Activated naive CD8-positive, alpha-beta T cell treated with anti-CD3 and anti-CD28 coated beads, Interleukin-2, amount 10 ng/mL, durations not matched to agents 7 days and 5 days (primary cell): ENCODE measurements at regions not wholly inside any gene's neighbourhood (a gene's known extent, or its start where the extent isn't known, plus 50 kb on each side); places are given as distances from the start of the nearest gene placed in this dataset.

Experiments used
- ATAC-seq: fragments of 150-1000 bp; cut with Tn5 transposase; one replicate; pipeline ENCODE4 v1.10.0; 2021; ENCODE audit warnings: low read depth, moderate library complexity
- POLR2A ChIA-PET: fragments of 350-600 bp; sonication (Branson Sonifier 250); formaldehyde crosslinking; loops from one replicate; lab custom pipeline; 2021; ENCODE audit warnings: antibody characterized with exemption; lab: Charles Lee
- DNase-seq: peaks from one replicate; pipeline ENCODE4 v3.0.0; 2021
- H3K27ac Mint-ChIP-seq: one replicate; pipeline ENCODE4 v1.8.0; 2022; ENCODE audit warnings: mild to moderate bottlenecking, mixed read lengths
- H3K27me3 Mint-ChIP-seq: one replicate; pipeline ENCODE4 v1.8.0; 2022; ENCODE audit warnings: mild to moderate bottlenecking, moderate library complexity, mixed read lengths
- H3K36me3 Mint-ChIP-seq: one replicate; pipeline ENCODE4 v1.8.0; 2021; ENCODE audit warnings: mild to moderate bottlenecking, mixed read lengths
- H3K4me1 Mint-ChIP-seq: one replicate; pipeline ENCODE4 v1.8.0; 2021; ENCODE audit warnings: mixed read lengths
- H3K4me3 Mint-ChIP-seq: one replicate; pipeline ENCODE4 v1.8.0; 2022; ENCODE audit warnings: mild to moderate bottlenecking, moderate library complexity, mixed read lengths
- H3K9me3 Mint-ChIP-seq: one replicate; pipeline ENCODE4 v1.8.0; 2021; ENCODE audit warnings: mixed read lengths

DNA sequence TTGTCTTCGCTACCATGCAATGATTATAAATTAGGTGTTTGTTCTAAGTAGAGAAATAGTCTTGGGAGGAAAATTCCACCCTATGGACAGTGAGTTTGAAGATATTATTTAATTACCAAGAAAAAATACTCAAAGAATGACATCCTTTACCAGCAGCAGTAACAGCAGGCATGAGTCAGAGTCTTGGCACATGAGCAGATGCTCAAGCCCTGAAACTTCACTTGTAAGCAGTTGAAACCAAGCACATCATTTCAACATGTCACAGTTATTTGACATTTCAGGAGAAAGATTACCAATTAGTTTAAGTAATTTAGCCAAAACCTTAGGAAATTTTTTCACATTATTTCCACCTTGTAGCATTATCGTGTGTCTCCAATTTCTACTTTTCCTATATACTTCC, 99.2 kb downstream of the C12orf50 start:
- Mint-ChIP-seq H3K4me3 (no peak overlapping the region), H3K27me3 (no peaks in the 10 kb centered on the region), H3K4me1 (no peaks in the 10 kb centered on the region), H3K27ac (no peak overlapping the region), H3K9me3 (no peaks in the 10 kb centered on the region), H3K36me3 (no peaks in the 10 kb centered on the region)
- POLR2A ChIA-PET = no interaction called here
- DNase-seq (no peak), ATAC-seq (no peak)

DNA sequence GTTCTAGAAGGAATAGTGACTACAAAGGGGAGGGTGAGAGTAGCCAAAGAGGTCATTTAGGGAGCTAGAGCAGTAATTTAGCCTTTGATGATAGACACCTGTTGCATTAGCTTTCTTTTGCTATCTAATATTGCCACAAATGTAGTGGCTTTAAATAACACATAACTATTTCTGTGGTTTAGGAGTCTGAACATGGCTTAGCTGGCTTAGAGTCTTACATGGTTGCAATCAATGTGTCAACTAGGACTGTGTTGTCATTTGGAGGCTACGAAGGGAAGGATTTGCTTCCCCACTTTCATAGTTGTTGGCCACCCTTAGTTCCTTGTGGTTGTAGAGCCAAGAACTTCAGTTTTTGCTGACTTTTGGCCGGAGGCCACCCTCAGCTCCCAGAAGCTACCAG, 99.9 kb downstream of the C12orf50 start:
- DNase-seq (no peak), ATAC-seq (no peak)
- POLR2A ChIA-PET = no interaction called here
- Mint-ChIP-seq H3K9me3 (no peaks in the 10 kb centered on the region), H3K4me1 (no peaks in the 10 kb centered on the region), H3K36me3 (no peaks in the 10 kb centered on the region), H3K27ac (no peak overlapping the region), H3K27me3 (no peaks in the 10 kb centered on the region), H3K4me3 (no peak overlapping the region)

DNA sequence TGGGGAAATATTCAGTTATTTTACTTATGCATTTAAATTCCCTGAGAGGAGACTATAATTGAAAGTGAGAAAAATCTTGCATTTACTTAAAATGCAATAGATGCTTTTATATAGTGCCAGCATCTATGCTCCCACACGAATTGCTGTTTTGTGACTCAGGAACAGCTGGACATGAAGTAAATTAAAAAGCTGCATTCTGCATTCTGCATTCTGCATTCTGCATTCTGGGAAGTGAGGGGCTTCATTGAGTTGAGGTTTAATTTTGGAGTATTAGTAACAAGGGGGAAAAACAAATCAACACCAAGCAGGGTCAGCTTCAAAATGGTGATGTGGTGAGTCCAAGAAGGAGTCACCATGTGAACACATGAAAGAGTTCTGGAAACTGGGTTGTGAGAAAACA, 101.2 kb downstream of the C12orf50 start:
- no peak for ATAC-seq
- Mint-ChIP-seq H3K27me3 (no peaks in the 10 kb centered on the region), H3K9me3 (no peaks in the 10 kb centered on the region), H3K36me3 (no peaks in the 10 kb centered on the region), H3K4me1 (no peaks in the 10 kb centered on the region), H3K4me3 (no peak overlapping the region), H3K27ac (no peak overlapping the region)
- no peak for DNase-seq
- POLR2A ChIA-PET = no interaction called here

DNA sequence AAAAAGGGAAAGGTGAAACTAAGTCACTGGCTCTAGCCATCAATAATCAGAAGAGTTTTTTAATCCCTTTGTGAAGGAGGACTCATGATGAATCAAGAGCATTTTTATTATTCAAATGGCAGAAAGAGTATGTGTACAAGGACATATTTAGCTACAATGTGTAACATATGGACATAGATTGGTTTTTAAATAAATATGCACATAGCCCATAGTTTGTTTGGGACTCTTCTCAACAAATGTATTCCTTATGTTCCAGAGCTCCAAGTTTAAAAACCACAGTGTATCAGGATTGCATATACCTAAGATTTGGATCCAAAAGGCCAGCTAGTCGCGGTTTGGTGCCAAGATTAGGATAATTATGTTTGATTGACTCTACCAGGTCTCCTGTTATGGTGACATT, 104.2 kb downstream of the C12orf50 start:
- ATAC-seq = no peak
- Mint-ChIP-seq H3K4me3 (no peak overlapping the region), H3K9me3 (no peaks in the 10 kb centered on the region), H3K36me3 (no peaks in the 10 kb centered on the region), H3K4me1 (no peaks in the 10 kb centered on the region), H3K27me3 (no peaks in the 10 kb centered on the region), H3K27ac (no peak overlapping the region)
- DNase-seq = no peak
- POLR2A ChIA-PET = no interaction called here

DNA sequence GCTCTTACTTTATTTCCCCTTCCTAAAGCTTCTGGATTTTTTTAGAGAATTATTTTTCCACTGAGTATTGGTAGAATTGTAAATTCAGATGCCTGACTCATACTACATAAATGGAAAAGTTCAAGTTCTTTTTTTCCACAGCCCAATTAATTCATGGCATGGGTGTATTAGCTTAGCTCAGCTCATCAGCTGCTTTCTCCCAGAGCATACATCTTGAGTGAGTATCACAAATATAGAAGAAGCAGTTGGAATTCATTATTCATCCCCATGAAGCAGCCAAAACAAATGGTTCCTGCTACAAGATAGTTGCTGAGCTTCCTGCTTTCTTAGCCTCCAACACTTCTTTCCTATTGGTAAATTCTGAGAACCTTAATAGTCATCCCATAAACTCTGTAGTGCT, 105.1 kb downstream of the C12orf50 start:
- ATAC-seq (no peak), DNase-seq (no peak)
- H3K4me3 Mint-ChIP-seq = no peak overlapping the region
- POLR2A ChIA-PET = no interaction called here
- H3K36me3 Mint-ChIP-seq = no peaks in the 10 kb centered on the region
- no peak overlapping the region for H3K27ac Mint-ChIP-seq
- H3K9me3 Mint-ChIP-seq = no peaks in the 10 kb centered on the region
- H3K27me3 Mint-ChIP-seq = no peaks in the 10 kb centered on the region
- H3K4me1 Mint-ChIP-seq = no peaks in the 10 kb centered on the region

DNA sequence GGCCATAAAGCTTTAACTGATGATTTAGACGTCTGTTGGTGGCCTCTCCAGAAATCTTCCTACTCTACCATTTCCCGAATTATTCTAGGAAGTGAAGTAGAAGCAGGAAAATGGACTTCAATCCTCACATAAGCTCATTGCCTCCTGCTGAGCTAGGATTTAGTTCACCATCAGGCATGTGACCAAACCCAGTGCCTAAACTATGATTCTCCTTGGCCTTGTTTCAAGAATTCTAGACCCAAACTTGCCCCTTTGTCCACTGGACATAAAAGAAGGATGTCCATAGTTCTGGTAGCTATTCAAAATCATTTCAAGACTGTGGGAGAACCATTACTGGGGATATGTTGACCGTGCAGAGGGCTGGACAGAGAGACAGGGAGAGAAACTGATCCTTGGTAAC, 105.8 kb downstream of the C12orf50 start:
- no peaks in the 10 kb centered on the region for H3K4me1 Mint-ChIP-seq
- ATAC-seq = no peak
- no peak overlapping the region for H3K4me3 Mint-ChIP-seq
- POLR2A ChIA-PET = no interaction called here
- H3K9me3 Mint-ChIP-seq = no peaks in the 10 kb centered on the region
- H3K27ac Mint-ChIP-seq = no peak overlapping the region
- H3K36me3 Mint-ChIP-seq = no peaks in the 10 kb centered on the region
- H3K27me3 Mint-ChIP-seq = no peaks in the 10 kb centered on the region
- no peak for DNase-seq

DNA sequence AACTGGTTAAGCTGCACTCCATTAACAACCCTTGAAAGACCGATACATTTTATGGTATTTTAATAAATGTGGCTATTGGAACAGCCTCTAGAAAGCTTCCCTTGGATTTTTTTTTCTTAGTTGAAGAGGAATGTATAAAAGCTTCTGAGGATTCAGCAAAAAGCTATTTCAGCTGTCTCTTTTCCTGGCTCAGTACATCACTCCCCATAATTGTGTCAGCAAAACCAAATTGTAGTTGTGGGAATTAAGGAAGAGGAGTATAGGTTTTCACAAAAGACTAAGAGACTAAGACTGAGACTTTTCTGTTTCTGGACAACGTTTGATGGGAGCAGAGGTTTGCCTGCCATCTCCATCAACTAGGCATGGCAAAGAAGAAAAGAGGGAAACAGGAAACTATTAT, 106.5 kb downstream of the C12orf50 start:
- POLR2A ChIA-PET = no interaction called here
- no peaks in the 10 kb centered on the region for H3K27me3 Mint-ChIP-seq
- H3K9me3 Mint-ChIP-seq = no peaks in the 10 kb centered on the region
- no peak for DNase-seq
- no peak overlapping the region for H3K27ac Mint-ChIP-seq
- H3K4me1 Mint-ChIP-seq = no peaks in the 10 kb centered on the region
- H3K4me3 Mint-ChIP-seq = no peak overlapping the region
- no peak for ATAC-seq
- H3K36me3 Mint-ChIP-seq = no peaks in the 10 kb centered on the region

DNA sequence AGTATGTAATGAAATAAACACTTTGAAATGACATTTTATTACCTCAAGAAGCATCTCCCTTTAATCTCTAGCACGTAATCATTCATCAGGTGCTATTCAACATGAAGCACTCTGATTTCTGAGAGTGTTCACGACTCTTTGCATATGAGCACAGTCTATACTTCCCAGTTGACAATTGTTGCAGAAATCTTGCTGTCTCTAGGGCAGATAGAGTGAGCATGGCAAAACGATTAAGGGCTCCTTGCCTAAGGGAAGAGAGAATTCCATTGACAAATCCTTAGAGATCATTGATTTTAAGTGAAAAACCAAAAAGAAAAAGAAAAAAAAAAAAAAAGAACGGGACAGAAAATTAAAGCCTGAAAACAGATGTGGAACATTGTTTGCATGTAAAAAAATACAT, 107.6 kb downstream of the C12orf50 start:
- no peak overlapping the region for H3K4me3 Mint-ChIP-seq
- no peaks in the 10 kb centered on the region for H3K27me3 Mint-ChIP-seq

DNA sequence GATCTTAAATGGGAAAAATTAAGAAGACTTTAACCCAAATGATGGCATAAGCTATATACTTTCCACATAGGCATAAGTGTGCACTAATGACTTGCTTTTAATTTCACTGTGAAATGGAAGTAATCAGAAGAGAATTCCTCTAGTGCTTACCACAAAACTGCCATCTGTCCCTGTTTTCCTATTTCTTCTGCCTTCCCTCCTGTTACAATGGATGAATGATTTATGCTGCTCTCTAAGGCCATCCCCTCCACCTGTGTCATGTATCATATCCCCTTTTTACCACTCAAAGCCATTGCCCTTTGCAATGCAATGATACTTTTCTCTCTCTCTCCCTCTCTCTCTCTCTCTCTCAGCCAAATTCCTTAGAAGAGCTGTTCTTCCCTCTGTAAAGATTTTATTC, 109.1 kb downstream of the C12orf50 start:
- DNase-seq = no peak
- Mint-ChIP-seq H3K9me3 (no peaks in the 10 kb centered on the region), H3K36me3 (no peaks in the 10 kb centered on the region), H3K4me3 (no peak overlapping the region), H3K27me3 (no peaks in the 10 kb centered on the region), H3K27ac (no peak overlapping the region), H3K4me1 (no peaks in the 10 kb centered on the region)
- POLR2A ChIA-PET = no interaction called here
- ATAC-seq = no peak

More for the DNA sequence above, 107.6 kb downstream of the C12orf50 start:
- H3K9me3 Mint-ChIP-seq = no peaks in the 10 kb centered on the region
- DNase-seq (no peak), ATAC-seq (no peak)
- H3K4me1 Mint-ChIP-seq = no peaks in the 10 kb centered on the region
- POLR2A ChIA-PET = no interaction called here
- no peaks in the 10 kb centered on the region for H3K36me3 Mint-ChIP-seq
- H3K27ac Mint-ChIP-seq = no peak overlapping the region

DNA sequence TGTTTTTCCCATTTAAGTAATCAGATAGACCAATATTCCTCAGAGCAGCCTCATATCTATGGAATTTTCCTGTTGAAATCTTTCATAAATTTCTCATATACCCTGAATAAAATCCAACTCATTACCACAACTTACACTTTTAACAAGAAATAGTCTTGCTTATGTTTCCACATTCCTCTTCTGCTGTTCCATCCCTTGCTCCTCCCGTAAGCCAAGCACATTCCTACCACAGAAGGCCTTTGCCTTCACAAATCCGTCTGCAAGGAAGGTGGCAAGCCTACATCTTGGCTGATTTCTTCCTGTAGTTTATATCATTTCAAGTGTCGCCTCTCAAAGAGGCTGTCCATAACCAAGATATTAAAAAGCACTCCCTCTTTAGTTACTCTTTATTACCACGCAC, 127.7 kb downstream of the C12orf50 start:
- H3K27ac Mint-ChIP-seq = no peak overlapping the region
- no peaks in the 10 kb centered on the region for H3K4me1 Mint-ChIP-seq
- no peak for DNase-seq
- no peaks in the 10 kb centered on the region for H3K36me3 Mint-ChIP-seq
- POLR2A ChIA-PET = no interaction called here
- H3K9me3 Mint-ChIP-seq = no peaks in the 10 kb centered on the region
- H3K4me3 Mint-ChIP-seq = no peak overlapping the region
- no peak for ATAC-seq
- H3K27me3 Mint-ChIP-seq = no peaks in the 10 kb centered on the region

DNA sequence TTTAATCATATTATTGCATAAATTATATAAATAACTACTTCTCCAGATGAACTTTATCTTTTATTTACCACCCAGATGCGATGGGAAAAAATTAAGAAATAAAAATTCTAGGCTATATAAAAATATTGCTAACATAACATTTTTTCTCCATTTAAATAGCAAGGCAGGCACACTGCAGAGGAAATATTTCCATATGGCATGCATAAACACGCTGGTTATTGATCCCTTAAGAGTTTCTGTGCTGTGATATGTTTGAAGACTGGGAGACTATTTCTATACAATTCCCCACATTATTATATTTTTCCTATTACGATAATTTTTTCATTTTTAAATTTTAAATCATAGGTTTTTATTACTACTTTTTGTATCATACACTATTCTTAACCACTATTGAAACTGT, 131.5 kb downstream of the C12orf50 start:
- no peaks in the 10 kb centered on the region for H3K4me1 Mint-ChIP-seq
- H3K27me3 Mint-ChIP-seq = no peaks in the 10 kb centered on the region
- no peak overlapping the region for H3K27ac Mint-ChIP-seq
- H3K9me3 Mint-ChIP-seq = no peaks in the 10 kb centered on the region
- POLR2A ChIA-PET = no interaction called here
- DNase-seq (no peak), ATAC-seq (no peak)
- no peak overlapping the region for H3K4me3 Mint-ChIP-seq
- H3K36me3 Mint-ChIP-seq = no peaks in the 10 kb centered on the region

DNA sequence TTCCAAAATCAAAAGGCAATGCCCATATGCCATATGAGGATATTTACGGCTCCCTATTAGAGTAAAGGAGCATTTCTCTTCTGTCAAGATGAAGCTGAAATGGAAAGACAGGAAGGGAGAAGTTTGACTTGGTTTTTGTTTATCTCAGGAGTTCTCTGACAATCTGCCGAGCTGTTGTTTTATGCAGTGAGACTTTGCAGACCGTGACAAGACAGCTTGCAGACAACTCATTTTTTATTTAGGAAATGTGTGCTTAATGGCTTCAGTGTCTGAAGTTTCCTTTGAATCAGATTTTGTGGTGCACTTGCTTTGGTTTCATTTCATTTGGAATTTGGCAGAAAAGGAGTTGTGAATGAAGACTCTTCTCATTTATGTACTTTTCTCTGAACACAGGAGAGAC, 145.4 kb downstream of the C12orf50 start:
- DNase-seq (no peak), ATAC-seq (no peak)
- Mint-ChIP-seq H3K4me1 (no peaks in the 10 kb centered on the region), H3K36me3 (no peaks in the 10 kb centered on the region), H3K4me3 (no peak overlapping the region), H3K27me3 (no peaks in the 10 kb centered on the region), H3K9me3 (no peaks in the 10 kb centered on the region), H3K27ac (no peak overlapping the region)
- POLR2A ChIA-PET = no interaction called here

DNA sequence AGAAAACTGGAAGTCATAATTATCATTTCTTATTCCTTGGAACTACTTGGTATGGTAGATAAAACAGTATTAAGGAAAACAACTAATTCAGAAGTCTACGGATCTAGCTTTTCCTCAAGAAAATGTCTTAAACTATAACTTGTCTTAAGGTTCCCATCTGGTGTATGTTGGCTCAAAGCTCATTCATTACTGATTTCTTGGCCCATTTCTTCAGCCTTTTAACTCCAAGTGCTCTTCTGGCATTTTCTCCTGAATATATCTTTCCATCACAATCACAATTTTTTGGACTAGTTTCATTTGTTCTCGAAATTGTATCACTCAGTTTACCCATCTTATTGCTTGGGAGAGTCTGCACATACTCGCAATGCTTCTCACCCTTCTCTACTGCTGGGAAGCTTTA, 150.1 kb downstream of the C12orf50 start:
- Mint-ChIP-seq H3K27me3 (no peaks in the 10 kb centered on the region), H3K36me3 (no peaks in the 10 kb centered on the region), H3K4me3 (no peak overlapping the region), H3K9me3 (peaks cover 1% of the 10 kb centered on the region), H3K4me1 (no peaks in the 10 kb centered on the region), H3K27ac (no peak overlapping the region)
- ATAC-seq (no peak), DNase-seq (no peak)
- POLR2A ChIA-PET = no interaction called here

DNA sequence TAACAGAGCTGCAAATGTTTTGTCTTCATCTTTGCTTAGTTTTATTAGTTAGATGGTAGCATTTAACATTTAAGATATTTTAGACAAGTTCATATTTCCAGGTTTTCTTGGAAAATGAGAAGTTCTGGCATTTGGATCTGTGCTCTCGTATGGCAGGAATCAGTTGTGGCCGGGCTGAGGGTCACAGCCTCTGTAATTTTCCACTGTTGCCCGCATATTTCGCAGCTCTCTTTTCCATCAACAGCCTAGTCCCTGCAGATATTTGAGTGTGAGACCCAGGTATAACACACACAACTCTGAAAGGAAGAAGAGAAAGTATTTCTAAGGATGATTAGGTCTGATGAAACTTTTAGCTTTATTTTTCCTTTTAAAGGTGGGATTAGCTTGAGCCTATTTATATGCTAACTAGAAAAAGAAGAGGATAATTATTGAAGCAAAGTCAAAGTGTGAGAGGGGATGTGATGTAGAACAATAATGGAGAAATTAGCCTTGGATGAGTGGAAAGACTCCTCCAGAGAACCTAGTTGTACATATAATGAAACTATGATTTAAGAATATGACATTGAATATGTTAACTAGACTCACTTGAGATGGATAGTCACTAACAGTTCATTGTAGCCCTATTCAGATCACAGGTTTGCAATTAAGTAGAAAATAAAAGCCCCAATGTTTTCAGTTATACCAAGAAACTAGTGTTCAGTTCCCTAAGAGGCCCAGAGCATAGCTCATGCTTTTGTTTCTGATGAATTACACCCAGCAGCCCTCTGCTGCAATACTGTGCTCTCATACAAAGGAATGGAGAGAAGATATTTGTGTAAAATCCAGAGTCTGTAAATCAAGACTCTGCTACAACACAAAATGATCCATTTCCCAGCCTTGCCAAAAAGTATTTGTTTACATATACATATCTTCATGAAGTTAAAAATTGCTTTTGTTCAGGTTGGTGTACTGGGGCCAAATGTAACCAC, 158.4 kb downstream of the C12orf50 start:
- Mint-ChIP-seq H3K4me3 (no peak overlapping the region), H3K27ac (no peak overlapping the region), H3K4me1 (no peaks in the 10 kb centered on the region), H3K9me3 (peaks cover 1% of the 10 kb centered on the region), H3K27me3 (no peaks in the 10 kb centered on the region), H3K36me3 (no peaks in the 10 kb centered on the region)
- POLR2A ChIA-PET = no interaction called here
- ATAC-seq (no peak), DNase-seq (no peak)
